ENCODE measurements at regions not wholly inside any gene's neighbourhood (a gene's known extent, or its start where the extent isn't known, plus 50 kb on each side); places are given as distances from the start of the nearest gene placed in this dataset.
A peak's percentile ranks its signal among the peaks of the same experiment; 100 is the strongest.
"Not testable (repeated sequence)": the region's sequence is repeated elsewhere in the genome, so short reads cannot be mapped to it uniquely, and the experiment has no call there.

DNA sequence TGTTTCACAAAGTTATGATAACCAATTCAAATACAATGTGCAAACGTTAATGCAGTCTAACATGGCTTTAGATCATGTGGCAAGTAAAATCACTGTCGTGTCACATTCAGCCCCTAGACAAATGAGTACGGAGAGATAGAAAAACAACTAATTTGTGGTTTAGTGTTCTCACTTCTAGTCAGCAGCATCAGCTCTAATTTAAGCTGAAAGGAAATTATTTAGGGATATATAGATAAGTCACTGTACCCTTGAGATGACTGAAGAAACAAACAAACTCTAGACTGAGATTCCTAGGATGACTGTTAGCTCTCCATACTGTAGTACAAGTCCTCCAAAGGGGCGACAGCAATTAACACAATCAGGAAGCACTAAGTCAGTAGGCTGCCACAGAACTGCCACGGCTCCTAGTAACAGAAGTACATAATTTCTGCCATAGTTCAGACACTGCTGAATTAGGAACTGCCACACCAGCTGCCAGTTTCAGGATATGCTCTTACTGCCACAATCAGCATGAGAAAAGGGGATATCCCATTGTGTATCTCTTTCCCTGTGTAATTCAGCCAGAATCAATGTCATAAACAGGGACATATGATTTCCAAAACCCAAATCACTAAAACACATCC, 150.4 kb upstream of the NEGR1 start:
- Histone ChIP-seq H3K27me3 (replicated peaks; ENCODE audit: insufficient read depth, low read length) (peaks cover 21% of the 10 kb centered on the region), H3K27ac (ENCODE audit: low read length) (no peak overlapping the region), H3K4me3 (ENCODE audit: low read length) (no peak overlapping the region), H3K9ac (ENCODE audit: low read length) (no peak overlapping the region), H3F3A (ENCODE audit: insufficient read depth, low read length) (no peaks in the 10 kb centered on the region), H2AFZ (ENCODE audit: low read length) (no peak overlapping the region), H3K4me1 (ENCODE audit: low read length) (0 out of 2 replicates have a peak, but pooled peaks cover 3% of the 10 kb centered on the region), H4K20me1 (ENCODE audit: insufficient read depth, low read length) (no peaks in the 10 kb centered on the region), H3K36me3 (replicated peaks; ENCODE audit: insufficient read depth, low read length) (no peaks in the 10 kb centered on the region), H3K79me2 (ENCODE audit: low read length) (no peaks in the 10 kb centered on the region), H3K9me3 (replicated peaks; ENCODE audit: insufficient read depth, low read length) (no peaks in the 10 kb centered on the region), H3K9me2 (replicated peaks; ENCODE audit: insufficient read depth, low read length) (no peaks in the 10 kb centered on the region), H3K4me2 (ENCODE audit: low read depth, low read length) (no peak overlapping the region)
- TF ChIP-seq, protein P1, sequence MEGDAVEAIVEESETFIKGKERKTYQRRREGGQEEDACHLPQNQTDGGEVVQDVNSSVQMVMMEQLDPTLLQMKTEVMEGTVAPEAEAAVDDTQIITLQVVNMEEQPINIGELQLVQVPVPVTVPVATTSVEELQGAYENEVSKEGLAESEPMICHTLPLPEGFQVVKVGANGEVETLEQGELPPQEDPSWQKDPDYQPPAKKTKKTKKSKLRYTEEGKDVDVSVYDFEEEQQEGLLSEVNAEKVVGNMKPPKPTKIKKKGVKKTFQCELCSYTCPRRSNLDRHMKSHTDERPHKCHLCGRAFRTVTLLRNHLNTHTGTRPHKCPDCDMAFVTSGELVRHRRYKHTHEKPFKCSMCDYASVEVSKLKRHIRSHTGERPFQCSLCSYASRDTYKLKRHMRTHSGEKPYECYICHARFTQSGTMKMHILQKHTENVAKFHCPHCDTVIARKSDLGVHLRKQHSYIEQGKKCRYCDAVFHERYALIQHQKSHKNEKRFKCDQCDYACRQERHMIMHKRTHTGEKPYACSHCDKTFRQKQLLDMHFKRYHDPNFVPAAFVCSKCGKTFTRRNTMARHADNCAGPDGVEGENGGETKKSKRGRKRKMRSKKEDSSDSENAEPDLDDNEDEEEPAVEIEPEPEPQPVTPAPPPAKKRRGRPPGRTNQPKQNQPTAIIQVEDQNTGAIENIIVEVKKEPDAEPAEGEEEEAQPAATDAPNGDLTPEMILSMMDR (IDR thresholded peaks at IDR 0.05; ENCODE audit: low read length) = no peak
- TF ChIP-seq EZH2phosphoT487 (IDR thresholded peaks at IDR 0.05; ENCODE audit: low read length) (no peak), EZH2 (optimal IDR thresholded peaks at IDR 0.05; ENCODE audit: low read depth, low read length) (no peak)
- no peak for DNase-seq

DNA sequence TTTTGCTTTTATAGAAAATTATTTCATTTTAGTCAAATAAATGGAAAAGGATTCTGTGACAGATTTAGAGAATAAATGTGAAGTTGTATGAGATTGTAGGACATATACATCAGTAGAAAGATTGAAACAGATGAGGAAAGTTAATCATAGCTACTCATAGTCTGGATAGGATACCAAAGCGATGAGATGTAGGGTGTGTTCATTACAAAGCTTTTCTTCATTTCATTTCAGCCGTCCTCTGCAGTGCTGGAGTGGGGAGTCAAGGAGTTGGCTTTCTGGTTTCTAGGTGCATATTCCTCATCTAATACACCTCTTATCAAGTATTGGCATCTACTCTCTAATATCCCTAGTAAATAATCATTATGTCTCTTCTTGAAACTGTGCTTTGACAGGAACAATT, 149.5 kb upstream of the NEGR1 start:
- DNase-seq = no peak
- H3K9me3 ChIP-seq (replicated peaks; ENCODE audit: insufficient read depth, low read length) = no peaks in the 10 kb centered on the region

DNA sequence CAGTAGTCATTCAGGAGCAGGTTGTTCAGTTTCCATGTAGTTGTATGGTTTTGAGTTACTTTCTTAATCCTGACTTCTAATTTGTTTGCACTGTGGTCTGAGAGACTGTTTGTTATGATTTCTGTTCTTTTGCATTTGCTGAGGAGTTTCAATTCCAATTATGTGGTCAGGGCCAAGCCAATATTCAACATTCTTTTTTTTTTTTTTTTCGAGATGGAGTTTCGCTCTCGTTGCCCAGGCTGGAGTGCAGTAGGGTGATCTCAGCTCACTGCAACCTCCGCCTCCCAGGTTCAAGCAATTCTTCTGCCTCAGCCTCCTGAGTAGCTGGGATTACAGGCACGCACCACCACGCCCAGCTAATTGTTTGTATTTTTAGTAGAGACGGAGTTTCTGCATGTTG, 145.9 kb upstream of the NEGR1 start:
- H2AFZ ChIP-seq (ENCODE audit: low read length); H3K4me1 ChIP-seq (ENCODE audit: low read length); H3K9me3 ChIP-seq (replicated peaks; ENCODE audit: insufficient read depth, low read length); H3K9ac ChIP-seq (ENCODE audit: low read length); H3K4me3 ChIP-seq (ENCODE audit: low read length); H3K4me2 ChIP-seq (ENCODE audit: low read depth, low read length); H3K79me2 ChIP-seq (ENCODE audit: low read length); H3K36me3 ChIP-seq (replicated peaks; ENCODE audit: insufficient read depth, low read length); H3K9me2 ChIP-seq (replicated peaks; ENCODE audit: insufficient read depth, low read length); H3K27ac ChIP-seq (ENCODE audit: low read length); H3F3A ChIP-seq (ENCODE audit: insufficient read depth, low read length); H4K20me1 ChIP-seq (ENCODE audit: insufficient read depth, low read length): not testable (repeated sequence)
- peaks cover 24% of the 10 kb centered on the region for H3K27me3 ChIP-seq (replicated peaks; ENCODE audit: insufficient read depth, low read length)
- DNase-seq = peak; percentile 68

More for the DNA sequence above, 149.5 kb upstream of the NEGR1 start:
- no peaks in the 10 kb centered on the region for H3K36me3 ChIP-seq (replicated peaks; ENCODE audit: insufficient read depth, low read length)
- no peak overlapping the region for H3K9ac ChIP-seq (ENCODE audit: low read length)
- H2AFZ ChIP-seq (ENCODE audit: low read length) = no peak overlapping the region
- peaks cover 21% of the 10 kb centered on the region for H3K27me3 ChIP-seq (replicated peaks; ENCODE audit: insufficient read depth, low read length)
- H3K4me2 ChIP-seq (ENCODE audit: low read depth, low read length) = no peak overlapping the region
- TF ChIP-seq, protein P1 (IDR thresholded peaks at IDR 0.05; ENCODE audit: low read length) = no peak
- TF ChIP-seq EZH2 (optimal IDR thresholded peaks at IDR 0.05; ENCODE audit: low read depth, low read length) (no peak), EZH2phosphoT487 (IDR thresholded peaks at IDR 0.05; ENCODE audit: low read length) (no peak)
- 0 out of 2 replicates have a peak, but pooled peaks cover 3% of the 10 kb centered on the region for H3K4me1 ChIP-seq (ENCODE audit: low read length)
- no peaks in the 10 kb centered on the region for H3K79me2 ChIP-seq (ENCODE audit: low read length)
- no peaks in the 10 kb centered on the region for H4K20me1 ChIP-seq (ENCODE audit: insufficient read depth, low read length)
- H3F3A ChIP-seq (ENCODE audit: insufficient read depth, low read length) = no peaks in the 10 kb centered on the region
- H3K9me2 ChIP-seq (replicated peaks; ENCODE audit: insufficient read depth, low read length) = no peaks in the 10 kb centered on the region
- no peak overlapping the region for H3K27ac ChIP-seq (ENCODE audit: low read length)
- no peak overlapping the region for H3K4me3 ChIP-seq (ENCODE audit: low read length)

DNA sequence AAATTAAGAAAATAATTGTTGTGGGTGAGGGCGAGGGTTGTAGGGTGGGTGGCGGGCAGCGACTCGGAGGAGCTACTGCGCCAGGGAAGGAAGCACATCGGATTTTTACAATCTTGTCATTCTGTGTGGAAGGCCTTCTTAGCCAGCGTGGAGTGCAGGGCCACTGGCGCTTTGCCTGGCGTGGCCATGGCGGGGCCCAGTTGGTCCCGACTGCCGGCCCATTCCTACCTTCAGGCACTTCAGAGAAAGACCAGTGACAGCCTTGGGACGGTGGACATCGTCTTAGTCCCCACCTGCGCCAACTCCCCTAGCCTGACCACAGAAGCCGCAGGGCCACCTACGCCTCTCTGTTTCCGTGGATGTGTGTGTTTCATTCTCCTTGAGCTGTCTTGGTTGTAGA, 136.9 kb upstream of the NEGR1 start:
- TF ChIP-seq, protein P1 (IDR thresholded peaks at IDR 0.05; ENCODE audit: low read length) = no peak
- no peak for TF ChIP-seq EZH2phosphoT487 (IDR thresholded peaks at IDR 0.05; ENCODE audit: low read length)
- no peak for TF ChIP-seq EZH2 (optimal IDR thresholded peaks at IDR 0.05; ENCODE audit: low read depth, low read length)

More for the DNA sequence above, 136.9 kb upstream of the NEGR1 start:
- H3K9ac ChIP-seq (ENCODE audit: low read length) = no peak overlapping the region
- no peak overlapping the region for H3K4me3 ChIP-seq (ENCODE audit: low read length)
- H3K4me1 ChIP-seq (ENCODE audit: low read length) = no peaks in the 10 kb centered on the region
- no peaks in the 10 kb centered on the region for H3K79me2 ChIP-seq (ENCODE audit: low read length)
- H3K9me2 ChIP-seq (replicated peaks; ENCODE audit: insufficient read depth, low read length) = no peaks in the 10 kb centered on the region
- H2AFZ ChIP-seq (ENCODE audit: low read length) = no peak overlapping the region
- no peak for DNase-seq
- H3K9me3 ChIP-seq (replicated peaks; ENCODE audit: insufficient read depth, low read length) = no peaks in the 10 kb centered on the region
- no peaks in the 10 kb centered on the region for H3F3A ChIP-seq (ENCODE audit: insufficient read depth, low read length)
- no peak overlapping the region for H3K27ac ChIP-seq (ENCODE audit: low read length)
- peaks cover 3% of the 10 kb centered on the region; the same call in 1 of the 2 replicates for H3K27me3 ChIP-seq (replicated peaks; ENCODE audit: insufficient read depth, low read length)
- no peak overlapping the region for H3K4me2 ChIP-seq (ENCODE audit: low read depth, low read length)
- H3K36me3 ChIP-seq (replicated peaks; ENCODE audit: insufficient read depth, low read length) = no peaks in the 10 kb centered on the region
- H4K20me1 ChIP-seq (ENCODE audit: insufficient read depth, low read length) = no peaks in the 10 kb centered on the region
